B cell (primary cell): ENCODE measurements at regions not wholly inside any gene's neighbourhood (a gene's known extent, or its start where the extent isn't known, plus 50 kb on each side); places are given as distances from the start of the nearest gene placed in this dataset.

ENCODE experiments used
- ATAC-seq: fragments of 200-7000 bp; cut with Tn5 transposase; one replicate; pipeline ENCODE4 v1.10.0; 2021; ENCODE audit warnings: low read depth, mild to moderate bottlenecking, moderate number of reproducible peaks, moderate library complexity
- CTCF ChIA-PET: fragments of 350-600 bp; sonication (Branson Sonifier 250); formaldehyde crosslinking; loops from one replicate; lab custom pipeline; 2021; ENCODE audit warnings: antibody characterized with exemption, inconsistent platforms; lab: Charles Lee
- POLR2A ChIA-PET: fragments of 350-600 bp; sonication (Branson Sonifier 250); formaldehyde crosslinking; loops from one replicate; lab custom pipeline; 2021; ENCODE audit warnings: antibody characterized with exemption; lab: Charles Lee
- DNase-seq: peaks from one replicate; pipeline ENCODE4 v3.0.0; 2013
- H2AFZ ChIP-seq: 2 replicates; pipeline ENCODE4 v1.6.1; 2012; ENCODE audit warnings: mild to moderate bottlenecking, low read depth, low read length; ENCODE audit not compliant: insufficient read depth, poor library complexity, severe bottlenecking
- H3K27ac ChIP-seq, 2 donors: 1 replicate in 1 of 2; 2 replicates in 1 of 2; pipeline ENCODE4 v1.5.1; 2012 to 2013; ENCODE audit warnings: low read length in 2 of 2, mild to moderate bottlenecking in 2 of 2, moderate library complexity in 1 of 2
- H3K27me3 ChIP-seq, 4 experiments: fragments of 200-600 bp in 1 of 4; sonication (generic) in 1 of 4; replicated peaks in 1 of 4; 1 replicate in 2 of 4; 2 replicates in 2 of 4; pipeline versions ENCODE4 v1.6.1 to v1.7.0; 2013 to 2016; ENCODE audit warnings: low read length in 3 of 4, mild to moderate bottlenecking in 2 of 4, mixed read lengths in 1 of 4, moderate library complexity in 1 of 4; ENCODE audit not compliant: insufficient read depth in 4 of 4, control insufficient read depth in 3 of 4; ENCODE audit errors: control extremely low read depth in 1 of 4
- H3K36me3 ChIP-seq, 2 experiments: replicated peaks in 1 of 2; 1 replicate in 1 of 2; 2 replicates in 1 of 2; pipeline versions ENCODE4 v1.6.1 to v1.7.1; 2013; ENCODE audit warnings: low read length in 1 of 2; ENCODE audit not compliant: insufficient read depth in 2 of 2, control insufficient read depth in 1 of 2; ENCODE audit errors: control extremely low read depth in 1 of 2, extremely low read depth in 1 of 2
- H3K4me1 ChIP-seq, 2 donors: fragments of 200-600 bp in 1 of 2; sonication (generic) in 1 of 2; 1 replicate in 1 of 2; 2 replicates in 1 of 2; pipeline versions ENCODE4 v1.5.1 to v1.6.1; 2013 to 2017; ENCODE audit warnings: low read length in 2 of 2; ENCODE audit not compliant: control insufficient read depth in 2 of 2, insufficient read depth in 2 of 2
- H3K4me2 ChIP-seq: replicated peaks from 2 replicates; pipeline ENCODE3; 2012; ENCODE audit warnings: mild to moderate bottlenecking, low read depth, low read length; ENCODE audit not compliant: poor library complexity, severe bottlenecking
- H3K4me3 ChIP-seq, 5 experiments: fragments of 200-600 bp in 1 of 5; sonication (generic) in 1 of 5; 1 replicate in 3 of 5; 2 replicates in 2 of 5; pipeline versions ENCODE4 v1.5.1 to v1.7.0; 2011 to 2016; ENCODE audit warnings: low read length in 4 of 5, mild to moderate bottlenecking in 4 of 5, low read depth in 2 of 5, control low read depth in 1 of 5, moderate library complexity in 1 of 5; ENCODE audit not compliant: insufficient read depth in 1 of 5; ENCODE audit errors: control extremely low read depth in 1 of 5, extremely low read depth in 1 of 5
- H3K79me2 ChIP-seq: fragments of 200-600 bp; sonication (generic); one replicate; pipeline ENCODE4 v1.6.0; 2016; ENCODE audit warnings: low read length; ENCODE audit not compliant: control insufficient read depth, insufficient read depth
- H3K9ac ChIP-seq: fragments of 200-600 bp; sonication (generic); 2 replicates; pipeline ENCODE4 v1.6.1; 2017; ENCODE audit warnings: mild to moderate bottlenecking, low read length, moderate library complexity
- H3K9me3 ChIP-seq, 3 donors: one replicate each; pipeline versions ENCODE4 v1.6.1 to v1.7.1; 2013; ENCODE audit warnings: low read length in 2 of 3; ENCODE audit not compliant: control insufficient read depth in 2 of 3, insufficient read depth in 1 of 3; ENCODE audit errors: control extremely low read depth in 1 of 3
- H4K20me1 ChIP-seq: 2 replicates; pipeline ENCODE4 v1.6.0; 2012; ENCODE audit warnings: mild to moderate bottlenecking, low read length; ENCODE audit not compliant: insufficient read depth, control insufficient read depth, poor library complexity, severe bottlenecking
- H3K27ac Mint-ChIP-seq: one replicate; pipeline ENCODE4 v1.8.0; 2021; ENCODE audit warnings: mixed read lengths
- H3K27me3 Mint-ChIP-seq: one replicate; pipeline ENCODE4 v1.8.0; 2021; ENCODE audit warnings: mixed read lengths
- H3K4me1 Mint-ChIP-seq: one replicate; pipeline ENCODE4 v1.8.0; 2021; ENCODE audit warnings: mixed read lengths
- H3K4me3 Mint-ChIP-seq: one replicate; pipeline ENCODE4 v1.8.0; 2021; ENCODE audit warnings: mixed read lengths
- H3K9me3 Mint-ChIP-seq: one replicate; pipeline ENCODE4 v1.8.0; 2022; ENCODE audit warnings: mixed read lengths; ENCODE audit not compliant: insufficient read depth
- CTCF ChIP-seq: fragments of 200-600 bp; IDR thresholded peaks from one replicate; pipeline ENCODE4 v1.8.0; 2022; ENCODE audit warnings: antibody characterized with exemption, mild to moderate bottlenecking
- EZH2 ChIP-seq: IDR thresholded peaks from 2 replicates; pipeline ENCODE4 v1.6.1; 2012; ENCODE audit warnings: borderline replicate concordance, low read depth, mild to moderate bottlenecking, moderate library complexity, low read length; ENCODE audit not compliant: insufficient read depth, poor library complexity, severe bottlenecking
- WGBS: methylation state at CpG from one replicate; pipeline ENCODE4 v1.1.5; 2013; ENCODE audit warnings: missing lambda C conversion rate; ENCODE audit not compliant: insufficient coverage; 5-methylcytosine and 5-hydroxymethylcytosine counted together
- intact Hi-C: fragments of 100-400 bp; cut with micrococcal nuclease; formaldehyde crosslinking; loops from one replicate; pipeline ENCODE4 v1.10.0; 2022

GRCh38 chr3:159788291-159788690 is 200.3 kb upstream of the IL12A start:
- Histone ChIP-seq H3K9me3 (no peaks in the 10 kb centered on the region), H3K4me3 (no peak overlapping the region), H3K27ac (no peak overlapping the region), H4K20me1 (no peaks in the 10 kb centered on the region), H3K27me3 (no peaks in the 10 kb centered on the region), H3K36me3 (no peaks in the 10 kb centered on the region), H3K4me1 (no peaks in the 10 kb centered on the region), H3K79me2 (no peaks in the 10 kb centered on the region), H3K4me2 (no peak overlapping the region), H2AFZ (no peak overlapping the region), H3K9ac (no peak overlapping the region)
- no peak for DNase-seq
- Mint-ChIP-seq H3K4me3 (no peak overlapping the region), H3K27ac (no peak overlapping the region), H3K4me1 (no peaks in the 10 kb centered on the region), H3K9me3 (no peaks in the 10 kb centered on the region), H3K27me3 (peaks cover 9% of the 10 kb centered on the region)
- WGBS, result no CpG with 5 or more reads among the region's 3 CpGs
- CTCF ChIA-PET, result no interaction called here
- ATAC-seq, result no peak
- POLR2A ChIA-PET, result no interaction called here
- intact Hi-C loops, result no loop called here
- no peak for TF ChIP-seq CTCF
- TF ChIP-seq EZH2, result no peak

GRCh38 chr3:159789017-159789416 is 199.6 kb upstream of the IL12A start:
- TF ChIP-seq EZH2, result no peak
- no peak for TF ChIP-seq CTCF
- Mint-ChIP-seq H3K27ac (no peak overlapping the region), H3K4me3 (no peak overlapping the region), H3K27me3 (peaks cover 8% of the 10 kb centered on the region), H3K9me3 (no peaks in the 10 kb centered on the region), H3K4me1 (no peaks in the 10 kb centered on the region)
- H4K20me1 ChIP-seq, result no peaks in the 10 kb centered on the region
- WGBS, result 86% methylated on average over 1 of the region's 4 CpGs
- H3K36me3 ChIP-seq, result no peaks in the 10 kb centered on the region
- no peaks in the 10 kb centered on the region for H3K4me1 ChIP-seq
- no peak for DNase-seq
- intact Hi-C loops, result no loop called here
- H3K4me2 ChIP-seq, result no peak overlapping the region
- H3K9ac ChIP-seq, result no peak overlapping the region
- CTCF ChIA-PET, result no interaction called here
- no peaks in the 10 kb centered on the region for H3K27me3 ChIP-seq
- no peaks in the 10 kb centered on the region for H3K9me3 ChIP-seq
- POLR2A ChIA-PET, result no interaction called here
- H3K4me3 ChIP-seq, result no peak overlapping the region
- no peak for ATAC-seq
- H3K27ac ChIP-seq, result no peak overlapping the region
- H3K79me2 ChIP-seq, result no peaks in the 10 kb centered on the region
- no peak overlapping the region for H2AFZ ChIP-seq
